SK-N-SH treated with all-trans-retinoic acid at 6 μM for 48 hours (cell line): ENCODE measurements at regions not wholly inside any gene's neighbourhood (a gene's known extent, or its start where the extent isn't known, plus 50 kb on each side); places are given as distances from the start of the nearest gene placed in this dataset.

Experiments used
- ARNTL ChIP-seq: fragments of 450-650 bp; formaldehyde crosslinking; IDR thresholded peaks from 2 replicates; pipeline ENCODE4 v1.5.0; 2020; ENCODE audit warnings: low read depth, mild to moderate bottlenecking, moderate library complexity, borderline replicate concordance
- BACH2 ChIP-seq: fragments of 250-450 bp; sonication (Bioruptor Pico); IDR thresholded peaks from 2 replicates; pipeline ENCODE4 v1.9.0; 2021; ENCODE audit warnings: mild to moderate bottlenecking, borderline replicate concordance
- CREB5 ChIP-seq: fragments of 250-450 bp; sonication (Bioruptor Pico); IDR thresholded peaks from 2 replicates; pipeline ENCODE4 v1.5.1; 2020; ENCODE audit warnings: low read depth, mild to moderate bottlenecking, moderate library complexity
- CSDC2 ChIP-seq: fragments of 250-450 bp; sonication (Bioruptor Pico); IDR thresholded peaks from 2 replicates; pipeline ENCODE4 v1.5.0; 2020; ENCODE audit warnings: mild to moderate bottlenecking, moderate library complexity
- GLIS3 ChIP-seq: fragments of 250-450 bp; sonication (Bioruptor Pico); IDR thresholded peaks from 2 replicates; pipeline ENCODE4 v1.5.0; 2020; ENCODE audit warnings: mild to moderate bottlenecking, moderate library complexity
- PPARA ChIP-seq: fragments of 250-450 bp; sonication (Bioruptor Pico); IDR thresholded peaks from 2 replicates; pipeline ENCODE4 v1.5.0; 2020; ENCODE audit warnings: mild to moderate bottlenecking, borderline replicate concordance
- SNAI2 ChIP-seq: fragments of 250-450 bp; sonication (Bioruptor Pico); IDR thresholded peaks from 2 replicates; pipeline ENCODE4 v1.5.0; 2020; ENCODE audit warnings: mild to moderate bottlenecking, moderate library complexity
- ZC3H10 ChIP-seq: fragments of 250-450 bp; sonication (Bioruptor Pico); IDR thresholded peaks from 2 replicates; pipeline ENCODE4 v1.5.1; 2021; ENCODE audit warnings: mild to moderate bottlenecking, moderate library complexity
- ZFP3 ChIP-seq: fragments of 250-450 bp; sonication (Bioruptor Pico); IDR thresholded peaks from 2 replicates; pipeline ENCODE4 v1.5.0; 2020; ENCODE audit warnings: mild to moderate bottlenecking, moderate library complexity
- ZFP30 ChIP-seq: fragments of 450-650 bp; formaldehyde crosslinking; IDR thresholded peaks from 2 replicates; pipeline ENCODE4 v1.5.0; 2022; ENCODE audit warnings: mild to moderate bottlenecking, moderate library complexity
- ZNF70 ChIP-seq: fragments of 450-650 bp; formaldehyde crosslinking; IDR thresholded peaks from 2 replicates; pipeline ENCODE4 v1.5.0; 2020; ENCODE audit warnings: mild to moderate bottlenecking, moderate library complexity

GRCh38 chr10:22481687-22482539 lies 136.6 kb downstream of the SPAG6 start:
- no peak for TF ChIP-seq ZFP30 (CRISPR knock-in tag)
- no peak for TF ChIP-seq PPARA (CRISPR knock-in tag)
- TF ChIP-seq CSDC2, result no peak
- TF ChIP-seq ARNTL (CRISPR knock-in tag), result no peak
- no peak for TF ChIP-seq CREB5
- no peak for TF ChIP-seq ZFP3
- no peak for TF ChIP-seq ZNF70
- TF ChIP-seq SNAI2 (CRISPR knock-in tag), result no peak
- TF ChIP-seq BACH2 (CRISPR knock-in tag), result no peak
- no peak for TF ChIP-seq ZC3H10 (CRISPR knock-in tag)
- no peak for TF ChIP-seq GLIS3
